NB4 (cell line): ENCODE measurements at regions not wholly inside any gene's neighbourhood (a gene's known extent, or its start where the extent isn't known, plus 50 kb on each side); places are given as distances from the start of the nearest gene placed in this dataset.

ENCODE experiments used
- DNase-seq: peaks from one replicate; pipeline ENCODE4 v3.0.0; 2010; ENCODE audit warnings: low read depth
- H3K4me3 ChIP-seq: one replicate; pipeline ENCODE4 v1.5.1; 2011; ENCODE audit warnings: mild to moderate bottlenecking, low read depth, low read length, moderate library complexity
- MYC ChIP-seq: IDR thresholded peaks from 2 replicates; pipeline ENCODE4 v1.6.1; 2011; ENCODE audit warnings: low read depth, low read length
- POLR2A ChIP-seq: IDR thresholded peaks from 2 replicates; pipeline ENCODE4 v1.6.1; 2011; ENCODE audit warnings: mild to moderate bottlenecking; ENCODE audit not compliant: insufficient read length; ENCODE audit errors: extremely low read depth
- TF ChIP-seq, protein P1 (sequence below): IDR thresholded peaks from 2 replicates; pipeline ENCODE4 v1.6.1; 2011; ENCODE audit warnings: low read depth, low read length
- TF ChIP-seq, protein P2 (sequence below): IDR thresholded peaks from one replicate; pipeline ENCODE4 v1.5.1; 2012; ENCODE audit warnings: low read depth, low read length

DNA sequence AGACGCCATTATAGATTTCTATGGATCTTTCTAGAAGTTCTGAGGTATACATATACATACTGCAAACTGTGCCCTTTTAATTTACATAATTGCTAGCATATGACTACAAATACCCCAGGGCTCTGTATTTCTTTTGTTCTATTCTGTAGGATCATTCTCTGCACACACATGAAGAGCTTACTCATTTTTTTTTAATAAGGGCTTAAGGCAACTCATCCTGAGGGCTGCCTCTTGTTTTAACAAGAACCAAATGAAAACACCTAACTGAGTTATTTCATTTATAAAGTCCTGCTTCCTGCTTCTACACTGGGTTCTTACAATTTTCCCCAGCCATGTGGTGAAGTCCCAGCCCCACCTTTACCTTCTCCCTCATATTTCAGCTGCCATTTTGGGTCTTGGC is 390.5 kb downstream of the IRS1 start:
- H3K4me3 ChIP-seq: no peak overlapping the region
- TF ChIP-seq POLR2A (no peak), MYC (no peak)
- TF ChIP-seq, protein P1, sequence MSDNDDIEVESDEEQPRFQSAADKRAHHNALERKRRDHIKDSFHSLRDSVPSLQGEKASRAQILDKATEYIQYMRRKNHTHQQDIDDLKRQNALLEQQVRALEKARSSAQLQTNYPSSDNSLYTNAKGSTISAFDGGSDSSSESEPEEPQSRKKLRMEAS: no peak
- TF ChIP-seq, protein P2, sequence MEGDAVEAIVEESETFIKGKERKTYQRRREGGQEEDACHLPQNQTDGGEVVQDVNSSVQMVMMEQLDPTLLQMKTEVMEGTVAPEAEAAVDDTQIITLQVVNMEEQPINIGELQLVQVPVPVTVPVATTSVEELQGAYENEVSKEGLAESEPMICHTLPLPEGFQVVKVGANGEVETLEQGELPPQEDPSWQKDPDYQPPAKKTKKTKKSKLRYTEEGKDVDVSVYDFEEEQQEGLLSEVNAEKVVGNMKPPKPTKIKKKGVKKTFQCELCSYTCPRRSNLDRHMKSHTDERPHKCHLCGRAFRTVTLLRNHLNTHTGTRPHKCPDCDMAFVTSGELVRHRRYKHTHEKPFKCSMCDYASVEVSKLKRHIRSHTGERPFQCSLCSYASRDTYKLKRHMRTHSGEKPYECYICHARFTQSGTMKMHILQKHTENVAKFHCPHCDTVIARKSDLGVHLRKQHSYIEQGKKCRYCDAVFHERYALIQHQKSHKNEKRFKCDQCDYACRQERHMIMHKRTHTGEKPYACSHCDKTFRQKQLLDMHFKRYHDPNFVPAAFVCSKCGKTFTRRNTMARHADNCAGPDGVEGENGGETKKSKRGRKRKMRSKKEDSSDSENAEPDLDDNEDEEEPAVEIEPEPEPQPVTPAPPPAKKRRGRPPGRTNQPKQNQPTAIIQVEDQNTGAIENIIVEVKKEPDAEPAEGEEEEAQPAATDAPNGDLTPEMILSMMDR: no peak
- DNase-seq: no peak

DNA sequence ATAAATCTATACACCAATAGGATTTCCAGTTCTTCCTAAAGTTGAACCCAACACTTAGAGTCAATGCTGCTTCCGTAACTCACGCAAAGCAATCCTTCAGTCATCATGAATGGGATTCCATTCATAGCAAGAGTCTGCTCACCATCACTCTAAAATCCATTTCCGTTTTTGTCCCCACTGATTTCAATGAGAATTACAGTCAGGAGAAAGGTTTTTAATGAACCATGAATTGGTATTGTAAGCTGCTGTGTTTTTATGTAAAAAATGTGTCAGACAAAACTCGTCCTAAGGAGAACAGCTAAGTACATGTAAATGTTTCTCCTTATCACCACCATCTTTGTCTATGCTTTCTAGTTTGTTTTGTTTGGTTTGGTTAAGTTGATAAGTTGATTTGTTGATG is 391.5 kb downstream of the IRS1 start:
- no peak overlapping the region for H3K4me3 ChIP-seq
- TF ChIP-seq MYC: no peak
- TF ChIP-seq, protein P2: no peak
- TF ChIP-seq, protein P1: no peak
- no peak for TF ChIP-seq POLR2A
- no peak for DNase-seq

DNA sequence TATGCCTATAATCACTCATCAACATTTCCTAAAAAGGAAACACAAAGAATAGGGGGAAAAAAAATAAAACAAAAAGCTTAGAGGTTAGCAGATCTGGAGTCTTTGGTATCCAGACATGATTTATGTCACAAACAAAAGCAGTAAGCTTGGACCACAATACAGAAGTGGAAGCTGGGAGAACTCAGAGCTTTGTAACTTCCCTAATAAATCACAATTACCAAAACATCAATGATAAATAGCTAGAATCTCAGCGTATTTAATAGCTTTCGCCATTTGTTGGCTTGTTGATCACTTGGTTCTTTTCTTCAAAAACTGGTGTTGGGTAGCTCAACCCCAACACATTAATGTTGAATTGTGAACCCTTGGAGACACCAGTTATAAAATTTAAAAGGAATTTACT is 392.5 kb downstream of the IRS1 start:
- TF ChIP-seq POLR2A: no peak
- TF ChIP-seq, protein P2: no peak
- TF ChIP-seq, protein P1: no peak
- no peak for TF ChIP-seq MYC
- no peak overlapping the region for H3K4me3 ChIP-seq
- no peak for DNase-seq

DNA sequence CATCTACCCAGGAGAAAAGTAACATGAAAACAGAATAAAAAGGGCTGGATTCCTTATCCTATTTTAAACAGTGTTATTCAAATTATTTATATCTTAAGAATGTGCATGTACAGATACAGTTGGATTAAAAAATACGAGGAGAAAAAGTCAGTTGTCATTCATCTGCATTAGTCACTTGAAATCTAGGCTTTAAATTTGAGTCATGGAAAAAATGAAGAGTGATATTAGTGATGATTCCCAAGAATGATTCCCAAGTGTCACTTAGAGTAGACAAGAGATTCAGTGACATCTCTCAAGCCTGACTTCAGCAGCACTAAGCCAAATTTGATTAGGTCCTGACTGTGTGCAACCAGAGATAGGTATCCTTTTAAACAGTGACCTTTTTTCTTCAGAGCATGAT is 394.2 kb downstream of the IRS1 start:
- H3K4me3 ChIP-seq: no peak overlapping the region
- no peak for DNase-seq
- TF ChIP-seq, protein P2: no peak
- TF ChIP-seq, protein P1: no peak
- TF ChIP-seq MYC: no peak
- TF ChIP-seq POLR2A: no peak

DNA sequence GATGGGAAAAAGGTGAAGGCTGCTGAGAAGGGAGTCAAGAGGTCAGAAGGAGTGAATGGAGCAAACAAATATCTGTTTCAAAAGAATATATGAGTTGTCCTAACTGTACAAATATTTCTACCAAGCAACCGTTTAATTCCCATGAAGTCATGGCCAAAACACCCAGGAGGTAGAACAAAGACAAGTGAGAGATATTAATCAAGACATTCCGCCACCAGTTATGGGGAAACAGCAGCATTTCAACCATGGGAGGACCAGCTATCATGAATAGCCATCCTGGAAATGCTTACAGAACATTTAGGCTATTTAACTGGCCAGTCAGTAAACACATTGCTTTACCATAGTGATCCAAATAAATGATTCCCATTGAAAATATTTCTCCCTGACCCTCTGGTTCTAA is 396.3 kb downstream of the IRS1 start:
- no peak for DNase-seq
- TF ChIP-seq, protein P1: no peak
- TF ChIP-seq, protein P2: no peak
- no peak for TF ChIP-seq POLR2A
- no peak for TF ChIP-seq MYC

DNA sequence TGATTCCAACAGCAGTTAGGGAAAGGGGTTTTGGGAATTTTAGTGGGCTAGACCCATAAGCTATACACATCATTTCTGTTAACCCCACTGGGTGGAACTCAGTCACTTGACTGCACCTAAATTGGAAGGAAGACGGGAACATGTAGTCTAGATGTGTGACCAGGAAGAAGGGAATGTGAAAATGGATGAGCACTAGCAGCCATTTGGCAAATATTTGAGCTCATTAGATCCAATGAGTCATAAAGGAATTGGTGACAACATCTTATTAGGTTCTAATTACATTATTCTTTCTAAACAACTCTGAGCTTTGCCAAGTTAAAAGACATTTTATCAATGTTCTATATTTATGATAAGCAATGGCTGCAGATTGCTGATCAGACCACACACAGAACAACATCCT is 400.6 kb downstream of the IRS1 start:
- TF ChIP-seq POLR2A (no peak), MYC (no peak)
- TF ChIP-seq, protein P2: no peak
- TF ChIP-seq, protein P1: no peak
- no peak overlapping the region for H3K4me3 ChIP-seq
- DNase-seq: no peak

More for the DNA sequence above, 396.3 kb downstream of the IRS1 start:
- no peak overlapping the region for H3K4me3 ChIP-seq
